Epidermal melanocyte (primary cell): ENCODE measurements at regions not wholly inside any gene's neighbourhood (a gene's known extent, or its start where the extent isn't known, plus 50 kb on each side); places are given as distances from the start of the nearest gene placed in this dataset.
"Not testable (repeated sequence)": the region's sequence is repeated elsewhere in the genome, so short reads cannot be mapped to it uniquely, and the experiment has no call there.

Source experiments
- DNase-seq: peaks from one replicate; pipeline ENCODE4 v3.0.0; 2011; ENCODE audit warnings: low spot score; ENCODE audit not compliant: insufficient read length

- DNase-seq: no peak
Observed at GRCh38 chr10:36499693-36500092, 625.7 kb upstream of the ANKRD30A start.

GRCh38 chr10:36496758-36497157, 628.6 kb upstream of the ANKRD30A start:
- no peak for DNase-seq

GRCh38 chr10:36494371-36494770, 631.0 kb upstream of the ANKRD30A start:
- DNase-seq: no peak

GRCh38 chr10:36493516-36493880, 631.9 kb upstream of the ANKRD30A start:
- no peak for DNase-seq

- DNase-seq: no peak
Observed at GRCh38 chr10:36492590-36493515, 632.5 kb upstream of the ANKRD30A start.

GRCh38 chr10:36491926-36492325, 633.5 kb upstream of the ANKRD30A start:
- no peak for DNase-seq

GRCh38 chr10:36489611-36490228, 635.7 kb upstream of the ANKRD30A start:
- DNase-seq: no peak

GRCh38 chr10:36489181-36489580, 636.2 kb upstream of the ANKRD30A start:
- DNase-seq: no peak

GRCh38 chr10:36488579-36488978, 636.8 kb upstream of the ANKRD30A start:
- no peak for DNase-seq

GRCh38 chr10:36479073-36479472, 646.3 kb upstream of the ANKRD30A start:
- DNase-seq: no peak

GRCh38 chr10:36476399-36476798, 649.0 kb upstream of the ANKRD30A start:
- no peak for DNase-seq

GRCh38 chr10:36475746-36476145, 649.7 kb upstream of the ANKRD30A start:
- DNase-seq: no peak

GRCh38 chr10:36474456-36474855, 650.9 kb upstream of the ANKRD30A start:
- no peak for DNase-seq

GRCh38 chr10:36473122-36473521, 652.3 kb upstream of the ANKRD30A start:
- no peak for DNase-seq

GRCh38 chr10:36469585-36469984, 655.8 kb upstream of the ANKRD30A start:
- DNase-seq: no peak

- no peak for DNase-seq
Observed at GRCh38 chr10:36468620-36469019, 656.8 kb upstream of the ANKRD30A start.

GRCh38 chr10:36465604-36466379, 659.6 kb upstream of the ANKRD30A start:
- no peak for DNase-seq

- DNase-seq: no peak
Observed at GRCh38 chr10:36464291-36464690, 661.1 kb upstream of the ANKRD30A start.

GRCh38 chr10:36463390-36463789, 662.0 kb upstream of the ANKRD30A start:
- no peak for DNase-seq

GRCh38 chr10:36462194-36462593, 663.2 kb upstream of the ANKRD30A start:
- DNase-seq: no peak

- DNase-seq: not testable (repeated sequence)
Observed at GRCh38 chr10:36458437-36458836, 667.0 kb upstream of the ANKRD30A start.

- no peak for DNase-seq
Observed at GRCh38 chr10:36457751-36458150, 667.6 kb upstream of the ANKRD30A start.
